Fibroblast of mammary gland (primary cell): ENCODE measurements at regions not wholly inside any gene's neighbourhood (a gene's known extent, or its start where the extent isn't known, plus 50 kb on each side); places are given as distances from the start of the nearest gene placed in this dataset.
"Not testable (repeated sequence)": the region's sequence is repeated elsewhere in the genome, so short reads cannot be mapped to it uniquely, and the experiment has no call there.

Experiments
- DNase-seq: peaks from one replicate; pipeline ENCODE4 v3.0.0-alpha.2; 2010; ENCODE audit warnings: low read depth
- H3K4me3 ChIP-seq: 2 replicates; pipeline ENCODE4 v1.5.1; 2011; ENCODE audit warnings: low read depth, mild to moderate bottlenecking, low read length, moderate library complexity; ENCODE audit not compliant: control insufficient read depth

GRCh38 chr14:19052977-19053376 lies 85.7 kb downstream of the POTEM start:
- not testable (repeated sequence) for H3K4me3 ChIP-seq, DNase-seq

- DNase-seq, H3K4me3 ChIP-seq: not testable (repeated sequence)
These were observed 86.3 kb downstream of the POTEM start for GRCh38 chr14:19053426-19054050.

GRCh38 chr14:19054108-19054721 lies 87.0 kb downstream of the POTEM start:
- DNase-seq, H3K4me3 ChIP-seq: not testable (repeated sequence)

GRCh38 chr14:19054934-19055333 lies 87.7 kb downstream of the POTEM start:
- H3K4me3 ChIP-seq, DNase-seq: not testable (repeated sequence)

- DNase-seq, result not testable (repeated sequence)
These were observed 91.8 kb downstream of the POTEM start for GRCh38 chr14:19059066-19059465.

GRCh38 chr14:19061689-19062450 lies 94.6 kb downstream of the POTEM start:
- H3K4me3 ChIP-seq, DNase-seq: not testable (repeated sequence)

More at GRCh38 chr14:19059066-19059465, 91.8 kb downstream of the POTEM start:
- not testable (repeated sequence) for H3K4me3 ChIP-seq

GRCh38 chr14:19068957-19069356 lies 101.7 kb downstream of the POTEM start:
- not testable (repeated sequence) for H3K4me3 ChIP-seq, DNase-seq

- DNase-seq, H3K4me3 ChIP-seq: not testable (repeated sequence)
These were observed 105.3 kb downstream of the POTEM start for GRCh38 chr14:19072518-19072917.

- not testable (repeated sequence) for H3K4me3 ChIP-seq
- DNase-seq, result peak; percentile 1
These were observed 121.4 kb downstream of the POTEM start for GRCh38 chr14:19088632-19089031.

- DNase-seq, H3K4me3 ChIP-seq: not testable (repeated sequence)
These were observed 126.0 kb downstream of the POTEM start for GRCh38 chr14:19093227-19093626.

- DNase-seq, H3K4me3 ChIP-seq: not testable (repeated sequence)
These were observed 127.5 kb downstream of the POTEM start for GRCh38 chr14:19094731-19095130.

GRCh38 chr14:19095167-19095566 lies 127.9 kb downstream of the POTEM start:
- DNase-seq, H3K4me3 ChIP-seq: not testable (repeated sequence)

- not testable (repeated sequence) for DNase-seq, H3K4me3 ChIP-seq
These were observed 129.2 kb downstream of the POTEM start for GRCh38 chr14:19096467-19096866.

GRCh38 chr14:19096876-19097275 lies 129.6 kb downstream of the POTEM start:
- not testable (repeated sequence) for H3K4me3 ChIP-seq

GRCh38 chr14:19097306-19097705 lies 130.1 kb downstream of the POTEM start:
- DNase-seq, H3K4me3 ChIP-seq: not testable (repeated sequence)

More at GRCh38 chr14:19096876-19097275, 129.6 kb downstream of the POTEM start:
- not testable (repeated sequence) for DNase-seq

- H3K4me3 ChIP-seq, DNase-seq: not testable (repeated sequence)
These were observed 130.5 kb downstream of the POTEM start for GRCh38 chr14:19097750-19098149.

GRCh38 chr14:19098230-19098629 lies 131.0 kb downstream of the POTEM start:
- H3K4me3 ChIP-seq, DNase-seq: not testable (repeated sequence)

- DNase-seq, H3K4me3 ChIP-seq: not testable (repeated sequence)
These were observed 131.5 kb downstream of the POTEM start for GRCh38 chr14:19098732-19099131.

- DNase-seq, H3K4me3 ChIP-seq: not testable (repeated sequence)
These were observed 132.1 kb downstream of the POTEM start for GRCh38 chr14:19099336-19099735.
